HG03442 (cell line): ENCODE measurements at regions not wholly inside any gene's neighbourhood (a gene's known extent, or its start where the extent isn't known, plus 50 kb on each side); places are given as distances from the start of the nearest gene placed in this dataset.
A peak's percentile ranks its signal among the peaks of the same experiment; 100 is the strongest.

Experiments used
- ATAC-seq: cut with Tn5 transposase; IDR thresholded peaks from one replicate; pipeline ENCODE4 v1.9.1; 2021; ENCODE audit warnings: mild to moderate bottlenecking, moderate library complexity; ENCODE audit not compliant: unreplicated experiment

DNA sequence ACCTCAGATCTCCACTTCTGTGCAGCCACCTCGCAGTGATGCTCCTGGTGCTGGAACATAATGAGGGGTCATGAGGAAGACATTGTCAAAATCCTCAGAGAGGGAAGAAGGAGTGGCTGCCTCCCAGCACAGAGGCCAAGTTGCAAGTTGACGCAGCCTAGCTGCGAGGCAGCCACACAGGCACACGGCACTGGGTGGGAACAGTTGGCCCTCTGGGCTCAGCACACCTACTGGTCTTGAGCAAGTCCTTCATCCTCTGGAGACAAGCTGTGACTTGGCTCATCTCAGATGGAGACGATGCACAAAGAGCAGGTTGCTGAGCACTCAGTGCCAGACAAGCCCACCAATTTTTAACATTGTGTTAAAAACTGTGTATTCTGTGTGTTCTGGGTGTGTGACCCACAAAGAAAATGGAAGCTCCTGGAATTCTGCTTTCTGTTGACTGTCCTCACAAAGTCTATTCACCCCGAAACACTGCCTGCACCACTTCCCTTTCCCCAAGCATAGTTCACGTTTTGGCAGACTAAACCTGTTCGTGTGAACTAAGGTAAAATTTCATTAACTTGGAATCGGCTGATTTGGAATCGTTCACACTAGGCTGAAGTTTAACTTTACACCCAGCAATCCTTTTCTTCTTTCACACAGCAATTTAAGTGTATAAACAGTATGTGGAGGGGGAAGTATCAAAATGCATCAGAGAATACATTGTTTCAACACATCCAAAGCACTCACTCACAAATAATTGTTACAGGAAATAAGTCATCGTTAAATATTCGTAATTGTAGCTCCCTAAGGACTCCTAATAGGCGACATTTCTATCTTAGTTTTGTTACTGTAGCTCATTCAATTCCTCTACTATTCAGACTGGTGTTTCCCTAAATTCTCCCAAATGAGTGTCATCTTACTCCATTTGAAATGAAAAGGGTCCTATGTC is 266.6 kb upstream of the ID2 start:
- ATAC-seq: no peak

DNA sequence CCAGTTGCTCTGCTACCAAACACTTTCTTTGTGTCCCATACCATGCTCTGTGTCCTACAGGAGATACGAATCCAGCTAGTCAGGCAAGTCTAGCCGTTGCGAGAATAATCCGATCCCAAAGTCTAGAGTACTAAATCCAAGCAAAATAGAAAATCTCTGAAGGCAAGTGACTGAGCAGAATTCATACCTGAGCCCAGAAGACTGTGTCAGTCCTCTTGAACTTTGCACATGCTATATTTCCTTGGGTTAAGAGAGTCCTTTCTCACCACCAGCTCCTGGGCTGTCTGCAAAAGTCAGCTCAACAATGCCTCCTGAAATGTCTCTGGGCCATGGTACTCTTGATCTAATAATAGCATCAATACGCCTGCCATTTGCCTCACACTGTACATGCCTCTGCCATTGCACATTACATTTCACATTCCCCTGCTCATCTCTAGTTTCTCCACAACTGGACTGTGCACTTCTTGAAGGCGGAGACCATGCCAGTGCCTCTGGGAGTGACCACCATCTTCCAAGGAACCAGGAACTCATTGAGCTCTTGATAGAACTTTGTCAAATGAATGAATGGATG is 265.8 kb upstream of the ID2 start:
- ATAC-seq: no peak

DNA sequence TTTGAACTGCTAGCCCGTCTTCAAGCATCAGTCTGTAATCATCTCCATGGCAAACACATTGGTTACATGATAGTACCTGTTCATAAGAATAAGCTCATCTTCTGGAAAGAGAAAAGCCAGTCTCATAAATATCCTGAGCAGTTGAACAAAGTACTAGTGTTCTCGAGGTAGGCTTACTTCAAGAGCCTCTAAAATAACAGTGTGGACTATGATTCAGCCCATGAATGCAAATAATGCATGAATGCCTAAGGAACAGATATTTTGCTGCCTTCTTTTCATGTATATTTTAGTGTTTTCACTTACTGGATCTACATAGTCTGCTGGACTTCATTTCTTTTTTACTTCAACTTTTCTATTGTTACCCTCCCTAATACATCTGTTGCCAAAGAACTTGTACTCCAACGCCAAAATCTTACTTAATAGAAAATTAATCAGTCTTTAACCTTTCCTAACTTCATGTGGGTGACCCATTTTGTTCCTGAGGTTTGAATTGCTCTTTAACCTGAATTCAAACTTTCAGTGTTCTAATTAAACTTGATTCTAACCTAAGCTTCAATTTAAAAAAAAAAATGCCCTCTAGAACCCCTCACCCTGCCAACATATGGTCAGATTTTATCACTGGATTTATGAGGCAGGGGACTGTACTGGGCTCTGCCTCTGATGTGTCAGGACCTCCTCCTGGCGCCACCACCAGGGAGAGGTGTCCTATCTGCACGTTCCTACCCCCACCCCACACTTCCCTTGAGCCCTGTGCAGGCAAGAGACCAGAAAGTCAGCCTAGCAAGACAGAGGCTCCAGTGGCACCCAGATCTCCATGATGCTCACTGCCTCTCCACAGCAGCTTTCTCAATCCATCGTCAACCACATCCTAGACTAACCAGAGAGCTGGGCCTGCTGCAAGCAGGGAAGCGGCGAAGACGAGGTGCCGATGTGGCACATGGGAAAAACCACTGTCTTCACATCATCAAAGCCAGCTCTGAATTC is 264.7 kb upstream of the ID2 start:
- no peak for ATAC-seq

DNA sequence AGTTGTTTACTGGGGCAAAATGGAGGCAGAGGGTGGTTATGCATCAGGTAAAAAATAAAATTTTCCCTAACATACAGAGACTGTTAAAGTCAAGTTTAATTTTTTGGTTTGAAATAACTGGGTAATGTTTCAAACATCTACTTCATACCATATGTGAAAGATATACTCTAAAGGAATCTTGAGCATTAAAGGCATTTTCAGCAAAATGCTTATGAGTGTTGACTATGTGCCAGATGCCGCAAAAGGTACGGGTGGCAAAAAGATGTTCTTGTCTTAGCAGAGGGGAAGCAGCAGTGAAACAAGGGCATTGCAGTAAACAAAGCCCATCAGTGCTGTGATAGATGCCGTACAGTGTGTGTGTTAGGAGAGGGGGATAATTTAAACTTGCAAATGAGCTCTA is 263.1 kb upstream of the ID2 start:
- ATAC-seq: no peak

DNA sequence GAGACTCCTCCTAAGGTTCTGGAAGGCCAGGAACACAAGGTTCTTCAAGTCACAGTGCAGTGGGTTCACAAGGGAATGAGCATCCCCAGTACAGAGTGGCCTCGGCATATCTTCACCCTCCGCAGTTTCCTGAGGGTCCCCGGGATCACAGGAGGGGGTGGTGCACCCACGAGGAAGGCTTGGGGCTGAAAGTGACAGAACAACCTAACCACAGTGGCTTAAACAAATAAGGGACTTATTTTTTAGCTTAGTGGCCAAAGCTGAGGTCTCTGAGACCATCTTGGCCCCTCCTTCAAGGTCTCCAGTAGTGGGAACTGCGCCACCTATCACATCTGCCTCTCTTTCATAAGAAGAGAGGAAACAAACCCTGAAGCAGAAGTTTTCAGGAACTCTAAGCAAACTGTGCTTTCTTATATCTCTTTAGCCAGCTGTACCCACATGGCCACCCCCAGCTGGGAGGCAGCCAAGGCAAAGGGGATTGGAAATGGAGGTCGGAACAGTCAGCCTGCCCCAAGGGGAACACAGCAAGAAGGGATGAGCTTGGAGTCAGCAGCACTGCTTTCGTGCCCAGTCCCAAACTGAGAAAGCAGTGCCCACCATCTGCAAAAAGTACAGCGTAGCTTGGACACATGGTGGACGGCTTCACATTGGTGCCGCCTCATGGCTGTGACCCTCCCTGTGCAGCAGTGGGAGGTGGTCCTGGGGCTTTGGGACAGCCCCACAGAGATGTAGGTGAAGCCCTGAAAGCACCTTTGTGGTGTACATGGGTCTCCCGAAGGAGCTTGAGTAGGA is 260.0 kb upstream of the ID2 start:
- peak; percentile 95 for ATAC-seq

DNA sequence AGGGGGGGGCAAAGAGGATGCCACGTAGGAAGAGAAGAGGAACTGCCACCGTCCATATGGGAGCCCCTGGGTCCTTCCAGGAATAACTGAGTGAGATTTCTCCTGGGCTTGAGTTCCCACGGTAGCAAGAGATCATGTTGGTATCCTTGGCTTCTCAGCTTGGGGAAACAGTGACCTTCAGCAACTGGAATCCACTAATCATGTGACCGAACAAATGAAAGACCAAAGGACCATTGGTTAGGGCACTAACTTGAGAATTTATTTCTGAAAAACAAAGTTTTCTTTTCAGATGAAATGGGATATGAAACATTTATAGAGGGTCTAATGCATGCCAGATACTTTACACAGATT is 259.4 kb upstream of the ID2 start:
- no peak for ATAC-seq

DNA sequence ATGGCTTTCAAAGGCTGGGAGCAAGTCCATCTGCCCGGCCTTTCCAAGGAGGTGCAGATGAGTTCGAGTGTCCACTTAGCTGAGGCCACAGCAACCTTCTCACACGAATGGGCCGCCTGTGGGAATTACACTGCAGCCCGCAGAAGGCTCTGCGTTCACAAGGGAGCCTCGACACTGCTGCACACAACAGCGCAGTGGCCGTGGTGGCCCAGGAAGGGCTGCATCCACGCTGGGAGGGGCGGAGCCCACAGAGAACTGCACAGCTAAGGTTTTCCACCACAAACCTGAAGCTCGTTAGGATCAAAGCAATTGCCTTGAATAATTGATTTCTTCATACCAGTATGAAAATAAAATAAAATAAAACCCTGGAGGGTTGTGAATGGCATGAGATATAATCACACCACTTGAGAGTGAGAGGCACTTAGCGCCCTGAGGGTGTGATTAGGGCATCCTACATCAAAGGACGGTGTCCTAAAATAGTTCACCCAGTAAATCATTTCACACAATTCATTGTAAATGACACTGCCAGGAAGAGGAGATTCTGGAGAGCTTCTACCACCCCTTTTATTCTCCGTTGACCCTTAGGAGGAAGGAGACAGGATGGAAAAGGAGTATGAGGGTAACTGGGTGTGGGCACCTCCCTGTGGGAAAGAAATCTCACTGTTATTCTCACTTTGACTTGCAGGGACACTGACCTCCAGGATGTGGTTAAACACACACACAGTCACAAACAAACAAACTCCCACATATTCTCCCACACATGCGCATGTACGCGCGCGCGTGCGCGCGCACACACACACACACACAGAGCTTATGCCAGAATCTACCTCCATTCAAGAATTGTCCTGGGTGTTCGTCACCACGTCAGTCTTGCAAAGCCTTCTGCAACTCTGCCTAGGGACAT is 256.6 kb upstream of the ID2 start:
- no peak for ATAC-seq

DNA sequence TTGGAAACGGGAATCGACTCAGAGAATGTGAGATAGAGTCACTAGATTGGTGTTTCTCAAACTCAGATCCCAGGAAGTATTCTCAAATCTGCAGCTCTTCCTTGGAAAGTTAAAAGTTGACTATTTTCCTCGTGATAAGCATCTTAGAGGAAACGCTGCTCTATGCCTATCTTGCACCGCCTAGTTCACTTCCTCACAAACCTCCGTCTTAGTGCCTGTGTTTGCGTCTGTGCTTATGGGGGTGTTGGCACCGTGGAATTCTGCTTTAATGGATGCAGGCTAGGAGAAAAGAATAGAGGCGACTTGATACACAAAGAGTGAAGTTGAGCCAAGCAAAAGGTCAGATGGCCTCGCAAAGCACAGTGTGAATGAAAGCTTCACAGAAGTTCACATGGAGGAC is 255.3 kb upstream of the ID2 start:
- no peak for ATAC-seq

DNA sequence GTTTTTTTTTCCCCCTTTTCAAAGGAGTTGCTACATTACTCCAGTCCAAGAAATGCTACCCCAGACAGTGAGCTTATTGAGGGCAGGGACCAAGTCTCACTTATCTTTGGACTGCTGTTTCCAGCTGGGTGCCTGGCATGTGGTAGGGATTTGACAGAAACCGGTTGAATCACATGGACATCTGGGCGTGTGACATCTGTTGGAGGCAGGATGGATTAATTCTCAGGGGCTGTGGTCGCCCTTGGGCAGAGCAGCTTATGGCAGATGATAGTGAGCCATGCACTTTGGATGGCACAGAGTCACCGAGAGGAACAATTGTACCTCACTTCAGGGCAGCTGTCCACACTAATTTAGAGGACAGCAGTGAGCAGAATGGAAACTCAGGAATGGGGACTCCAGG is 254.6 kb upstream of the ID2 start:
- ATAC-seq: no peak

DNA sequence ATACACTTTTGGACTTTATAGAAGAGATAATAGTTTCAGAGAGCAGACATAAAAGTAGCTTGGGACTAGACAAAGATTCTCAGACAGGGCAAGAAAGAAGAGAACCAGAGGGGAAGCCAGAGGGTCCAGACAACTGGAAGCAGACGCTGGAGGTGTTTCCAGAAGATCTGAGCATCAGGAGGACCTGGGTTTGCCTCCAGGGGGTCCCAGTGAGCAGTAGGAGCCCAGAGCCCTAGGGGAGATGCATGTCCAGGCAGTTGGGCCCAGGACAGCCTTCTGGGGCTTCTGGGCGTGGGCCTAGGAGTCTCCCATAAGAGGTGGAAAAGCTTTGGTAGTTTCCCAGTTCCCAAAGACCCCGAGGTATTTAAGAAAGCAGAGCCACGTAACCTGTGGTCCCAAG is 251.2 kb upstream of the ID2 start:
- no peak for ATAC-seq

DNA sequence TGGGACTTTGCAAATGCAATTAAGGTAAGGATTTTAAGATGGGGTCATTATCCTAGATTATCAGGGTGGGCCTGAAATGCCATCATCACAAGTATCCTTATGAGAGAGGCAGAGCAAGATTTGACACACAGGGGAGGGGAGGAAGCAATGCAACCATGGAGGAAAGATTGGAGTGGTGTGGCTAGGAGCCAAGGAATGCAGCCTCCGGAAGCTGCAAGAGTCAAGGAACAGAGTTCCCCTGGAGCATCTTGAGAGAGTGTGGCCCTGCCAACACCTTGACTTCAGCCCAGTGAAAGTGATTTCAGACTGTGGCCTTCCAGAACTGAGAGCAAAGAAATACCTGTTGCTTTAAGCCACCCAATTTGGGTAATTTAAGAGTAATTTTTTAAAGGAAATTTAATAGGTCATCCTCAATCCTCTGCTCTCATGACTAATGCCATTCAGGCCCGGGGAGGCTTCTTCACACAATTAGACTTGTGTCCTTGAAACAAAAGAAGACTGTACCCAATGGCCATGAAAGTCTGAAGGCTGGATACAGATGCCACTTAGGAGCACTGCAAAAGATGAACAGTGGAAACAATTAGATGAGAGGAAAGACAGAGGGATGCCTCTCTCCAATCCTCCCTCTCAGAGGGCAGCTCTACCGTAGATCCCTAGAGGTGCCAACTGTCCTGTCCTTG is 250.3 kb upstream of the ID2 start:
- ATAC-seq: no peak

DNA sequence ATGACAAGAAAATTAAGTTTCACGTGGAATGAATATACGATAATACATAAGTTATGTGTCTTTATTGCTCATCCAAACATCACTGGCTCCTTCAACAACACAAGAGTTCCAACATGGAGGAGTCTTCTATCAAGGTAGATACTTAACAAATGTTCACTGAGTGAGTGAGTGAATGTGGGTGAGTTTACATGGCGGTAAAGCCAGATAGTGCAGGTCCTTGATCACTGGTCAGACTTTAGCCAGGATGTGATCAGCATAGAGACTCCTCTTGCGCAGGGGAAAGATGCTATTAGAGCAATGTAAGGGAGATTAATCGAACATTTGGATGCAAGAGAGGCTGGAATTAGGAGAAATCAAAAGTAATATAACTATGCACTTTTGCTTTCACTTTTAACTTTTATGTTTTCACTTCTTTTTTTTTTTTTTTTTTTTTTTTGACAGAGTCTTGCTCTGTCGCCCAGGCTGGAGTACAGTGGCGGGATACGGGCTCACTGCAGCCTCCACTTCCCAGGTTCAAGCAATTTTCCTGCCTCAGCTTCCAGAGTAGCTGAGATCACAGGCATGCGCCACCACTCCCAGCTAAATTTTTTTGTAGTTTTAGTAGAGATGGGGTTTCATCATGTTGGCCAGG is 249.0 kb upstream of the ID2 start:
- no peak for ATAC-seq

DNA sequence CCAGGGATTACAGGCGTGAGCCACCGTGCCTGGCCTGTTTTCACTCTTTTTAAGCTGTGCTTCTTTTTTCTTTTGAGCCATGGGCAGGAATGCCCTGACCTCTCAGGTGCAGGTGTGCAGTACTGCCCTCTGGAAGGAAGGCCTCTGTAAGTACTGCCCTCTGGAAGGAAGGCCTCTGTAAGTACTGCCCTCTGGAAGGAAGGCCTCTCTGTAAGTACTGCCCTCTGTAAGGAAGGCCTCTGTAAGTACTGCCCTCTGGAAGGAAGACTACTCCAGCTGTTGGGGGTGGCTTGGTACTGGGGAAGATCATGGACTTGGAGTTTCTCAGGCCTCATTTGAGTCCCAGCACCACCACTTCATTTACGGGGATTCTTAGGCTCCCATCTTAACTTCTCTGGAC is 248.5 kb upstream of the ID2 start:
- no peak for ATAC-seq

DNA sequence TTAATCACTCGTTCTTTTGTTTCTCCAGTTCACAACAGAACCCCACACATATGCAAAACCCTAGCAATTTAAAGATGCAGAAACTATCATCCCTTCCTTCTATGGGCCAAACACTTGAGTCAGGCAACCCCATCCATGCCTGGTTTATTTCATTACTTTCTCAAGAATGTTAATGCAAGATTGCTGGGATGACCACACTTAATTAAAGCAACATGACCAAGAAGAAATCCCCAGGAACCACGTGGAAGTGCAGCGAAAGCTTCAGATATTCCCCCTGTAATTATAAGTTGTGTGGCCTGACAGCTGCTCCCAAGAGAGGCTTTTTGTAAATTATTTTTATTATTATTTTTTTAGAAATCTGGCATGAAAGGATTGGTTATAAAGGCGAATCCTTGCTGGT is 246.2 kb upstream of the ID2 start:
- ATAC-seq: no peak

DNA sequence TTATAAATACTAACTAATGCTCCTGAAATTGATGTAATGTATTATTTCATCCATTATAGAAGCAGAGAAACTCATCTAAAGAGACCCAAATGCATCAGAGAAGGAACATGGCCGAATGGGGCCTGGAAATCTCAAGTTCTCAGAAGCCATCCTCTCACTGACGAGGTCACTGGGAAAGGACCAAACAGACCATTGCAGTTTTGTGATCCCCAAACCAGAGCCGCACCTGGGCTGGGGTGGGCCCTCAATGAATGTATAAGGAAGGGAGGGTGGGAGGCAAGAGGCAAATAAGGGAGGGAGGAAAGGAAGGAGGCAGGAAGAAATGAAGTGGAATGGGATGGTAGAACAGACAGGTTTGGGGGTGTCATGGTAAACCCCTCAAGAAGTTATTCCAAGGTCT is 245.3 kb upstream of the ID2 start:
- no peak for ATAC-seq

DNA sequence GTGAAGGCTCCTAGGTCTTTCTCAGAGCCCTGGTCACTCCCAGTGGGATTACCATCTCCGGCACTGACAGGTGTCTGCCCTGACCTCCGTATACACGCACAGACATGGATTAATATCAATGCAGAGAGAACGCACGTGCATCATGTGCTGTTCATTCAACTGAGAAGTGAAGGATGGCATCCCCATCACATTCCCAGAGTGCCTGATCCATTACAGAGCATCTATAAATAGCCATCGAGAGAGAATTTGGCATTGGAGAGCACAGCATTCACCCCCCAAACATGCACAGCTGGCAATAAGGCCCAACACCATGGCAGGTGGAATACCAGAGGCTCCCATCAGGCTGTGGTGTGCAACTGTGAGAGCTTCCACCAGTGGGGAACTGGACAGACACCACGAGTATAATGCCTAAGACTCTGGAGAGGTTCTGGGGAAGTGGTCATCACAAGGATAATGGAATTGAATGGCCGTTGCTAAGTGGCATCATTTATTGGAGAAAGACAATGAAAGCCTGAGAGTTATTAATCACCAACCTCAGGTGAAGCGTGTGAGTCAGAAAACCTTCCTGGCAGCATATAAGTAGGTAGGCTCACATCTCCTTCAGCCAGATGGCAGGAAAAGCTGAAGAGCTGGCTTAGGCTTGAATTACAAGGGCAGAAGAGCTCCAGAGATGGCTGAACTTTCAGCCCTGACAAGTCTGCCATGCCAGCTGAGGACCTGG is 244.5 kb upstream of the ID2 start:
- no peak for ATAC-seq

DNA sequence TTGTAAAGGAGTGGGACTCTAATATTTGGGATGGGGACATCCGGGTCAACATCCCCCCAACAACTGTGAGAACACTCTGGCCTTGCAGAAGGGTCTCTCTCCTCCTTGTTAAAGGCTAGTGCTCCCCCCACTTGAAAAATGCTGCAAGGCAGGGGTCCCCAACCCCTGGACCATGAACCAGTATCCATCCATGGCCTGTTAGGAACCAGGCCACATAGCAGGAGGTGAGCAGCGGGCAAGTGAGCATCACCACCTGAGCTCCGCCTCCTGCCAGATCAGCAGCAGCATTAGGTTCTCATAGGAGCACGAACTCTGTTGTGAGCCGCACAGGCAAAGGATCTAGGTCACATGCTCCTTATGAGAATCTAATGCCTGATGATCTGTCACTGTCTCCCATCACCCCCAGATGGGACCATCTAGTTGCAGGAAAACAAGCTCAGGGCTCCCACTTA is 243.9 kb upstream of the ID2 start:
- ATAC-seq: no peak

DNA sequence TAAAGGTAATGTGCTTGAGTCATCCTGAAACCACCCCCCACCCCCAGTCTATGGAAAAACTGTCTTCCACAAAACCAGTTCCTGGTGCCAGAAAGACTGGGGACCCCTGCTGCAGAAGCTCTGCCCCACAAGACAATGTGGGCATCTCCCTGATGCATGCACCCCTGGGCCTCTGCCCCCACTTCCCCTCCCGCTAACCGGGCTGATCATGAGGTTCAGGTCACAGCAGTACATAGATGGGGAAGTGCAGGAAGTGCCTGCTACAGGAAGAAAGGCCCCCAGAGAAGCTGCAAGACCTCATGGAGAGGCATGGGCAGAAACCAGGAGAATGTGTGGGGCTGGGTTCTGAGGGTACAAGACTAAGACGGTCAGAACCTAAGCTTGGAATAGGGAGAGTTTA is 243.4 kb upstream of the ID2 start:
- no peak for ATAC-seq
